KG1 (cell line): ENCODE measurements at regions not wholly inside any gene's neighbourhood (a gene's known extent, or its start where the extent isn't known, plus 50 kb on each side); places are given as distances from the start of the nearest gene placed in this dataset.
"Not testable (repeated sequence)": the region's sequence is repeated elsewhere in the genome, so short reads cannot be mapped to it uniquely, and the experiment has no call there.

Experiments used
- DNase-seq: peaks from one replicate; lab custom pipeline; 2025; lab: John Stamatoyannopoulos, UW

- DNase-seq, result no peak
Observed at GRCh38 chr14:98192946-98193345, 1079.1 kb downstream of the BCL11B start.

DNA sequence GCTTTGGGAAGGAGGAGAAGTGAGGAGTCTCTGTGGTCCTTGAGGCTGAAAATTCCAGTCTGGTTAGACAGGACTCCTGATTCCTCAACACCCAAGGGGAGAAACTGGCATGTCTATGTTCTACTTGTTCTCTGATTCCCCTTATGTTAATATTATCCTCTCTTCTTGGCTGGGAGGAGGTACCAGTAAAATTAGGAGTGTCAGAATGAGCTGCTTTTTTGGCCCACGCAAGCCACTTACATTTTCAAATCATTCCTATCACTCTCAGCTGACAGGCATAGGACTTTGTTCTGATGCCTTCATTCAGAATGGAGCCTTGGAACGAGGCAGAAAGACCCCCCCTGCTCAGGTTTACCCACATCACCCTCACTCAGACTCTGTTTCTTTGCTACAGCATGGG lies 1077.2 kb downstream of the BCL11B start:
- DNase-seq, result no peak

- DNase-seq, result no peak
Observed at GRCh38 chr14:98195256-98195655, 1076.7 kb downstream of the BCL11B start.

GRCh38 chr14:98197933-98198332 lies 1074.1 kb downstream of the BCL11B start:
- DNase-seq, result no peak

GRCh38 chr14:98198385-98198784 lies 1073.6 kb downstream of the BCL11B start:
- no peak for DNase-seq

DNA sequence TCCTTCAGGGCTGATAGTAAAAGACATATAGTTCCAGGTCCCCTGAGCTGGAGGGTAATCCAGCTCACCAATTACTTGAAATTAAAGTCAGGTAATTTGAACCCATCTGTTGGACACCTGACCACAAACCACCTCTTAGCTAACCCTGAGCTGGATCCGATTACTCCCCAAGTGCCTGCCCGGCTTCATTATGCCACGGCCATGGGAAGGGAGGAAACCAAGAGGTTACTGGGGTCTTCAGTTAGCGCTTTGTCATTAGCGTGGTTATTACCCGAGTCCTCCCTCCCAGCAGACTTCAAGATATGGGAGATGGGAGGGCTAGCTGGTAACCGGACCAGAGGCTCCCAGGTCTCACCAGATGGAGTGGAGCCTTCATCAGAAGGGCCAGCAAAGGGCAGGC lies 1071.4 kb downstream of the BCL11B start:
- no peak for DNase-seq

- no peak for DNase-seq
Observed at GRCh38 chr14:98203421-98203820, 1068.6 kb downstream of the BCL11B start.

DNA sequence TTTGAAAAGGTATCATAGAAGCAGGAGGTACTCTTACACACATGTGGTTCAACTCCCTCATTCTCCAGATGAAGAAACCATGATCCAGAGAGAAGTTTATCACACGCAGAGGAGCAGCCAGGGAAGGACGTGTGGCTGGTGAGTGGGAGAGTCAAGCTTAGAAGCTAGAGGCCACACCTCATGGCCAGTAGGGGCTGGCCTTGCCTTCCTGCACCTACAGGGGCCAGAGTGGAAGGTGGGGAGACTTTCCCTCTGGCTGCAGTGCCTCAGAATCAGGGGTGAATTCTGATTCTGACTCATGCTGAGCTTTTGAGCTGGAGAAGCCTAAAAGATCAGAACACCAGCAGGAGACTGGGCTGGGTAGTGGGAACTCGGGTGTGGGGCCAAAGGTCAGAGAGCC lies 1067.9 kb downstream of the BCL11B start:
- no peak for DNase-seq

DNA sequence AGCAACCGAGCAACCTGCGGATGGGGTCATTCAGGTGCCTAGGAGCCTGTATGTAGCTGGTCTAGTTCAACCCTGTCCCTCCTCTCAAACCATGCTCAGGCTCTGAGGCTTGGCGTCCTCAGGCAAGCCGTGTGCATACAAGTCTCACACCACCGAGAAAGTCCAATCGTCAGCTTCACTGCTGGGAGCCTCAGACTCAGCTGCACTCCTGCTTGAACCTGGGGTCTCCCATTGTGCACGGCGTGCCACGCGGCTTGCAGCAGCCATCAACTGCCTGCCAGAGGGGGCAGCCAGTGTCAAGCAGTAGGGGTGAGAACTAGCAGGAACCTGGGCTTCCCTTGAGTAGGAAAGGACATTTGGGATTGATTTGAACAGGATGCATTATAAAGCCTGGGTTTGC lies 1064.6 kb downstream of the BCL11B start:
- DNase-seq, result no peak

DNA sequence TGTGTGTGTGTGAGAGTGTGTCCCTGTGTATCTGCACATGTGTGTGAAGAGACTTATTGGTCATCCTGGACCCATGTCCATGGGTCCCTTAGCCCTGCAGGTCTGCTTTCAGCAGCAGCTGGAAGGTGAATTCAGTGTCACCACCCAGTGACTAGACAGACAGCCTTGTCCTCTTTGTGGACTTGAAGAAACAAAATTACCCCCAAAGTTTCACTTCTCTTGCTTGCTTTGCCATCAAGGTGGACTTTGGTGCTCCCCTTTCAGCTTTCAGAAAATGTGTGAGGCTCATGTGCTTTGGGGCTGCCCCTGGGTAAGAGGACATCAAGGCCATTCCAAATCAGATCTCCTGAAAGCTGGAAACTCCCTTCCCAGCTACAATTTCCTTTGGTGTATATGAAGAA lies 1063.8 kb downstream of the BCL11B start:
- no peak for DNase-seq

DNA sequence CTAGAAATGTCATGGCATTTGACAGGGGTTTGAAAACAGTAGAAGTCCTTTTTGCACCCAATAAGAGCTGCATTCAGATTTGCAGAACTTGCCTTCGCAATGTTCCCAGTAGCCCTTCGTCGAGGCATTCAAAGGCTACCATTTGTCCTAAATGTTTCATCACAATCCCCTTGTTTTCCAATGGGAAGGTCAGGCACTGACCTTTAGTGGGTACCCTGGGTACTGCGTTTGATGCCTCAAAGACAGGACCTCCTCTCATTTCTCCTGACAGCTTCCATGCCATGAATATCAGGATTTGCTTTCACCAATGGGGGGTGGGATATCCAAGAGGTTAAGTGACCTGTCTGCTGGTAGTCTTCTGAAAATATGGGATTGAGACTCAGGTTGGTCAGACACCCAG lies 1063.1 kb downstream of the BCL11B start:
- DNase-seq, result no peak

DNA sequence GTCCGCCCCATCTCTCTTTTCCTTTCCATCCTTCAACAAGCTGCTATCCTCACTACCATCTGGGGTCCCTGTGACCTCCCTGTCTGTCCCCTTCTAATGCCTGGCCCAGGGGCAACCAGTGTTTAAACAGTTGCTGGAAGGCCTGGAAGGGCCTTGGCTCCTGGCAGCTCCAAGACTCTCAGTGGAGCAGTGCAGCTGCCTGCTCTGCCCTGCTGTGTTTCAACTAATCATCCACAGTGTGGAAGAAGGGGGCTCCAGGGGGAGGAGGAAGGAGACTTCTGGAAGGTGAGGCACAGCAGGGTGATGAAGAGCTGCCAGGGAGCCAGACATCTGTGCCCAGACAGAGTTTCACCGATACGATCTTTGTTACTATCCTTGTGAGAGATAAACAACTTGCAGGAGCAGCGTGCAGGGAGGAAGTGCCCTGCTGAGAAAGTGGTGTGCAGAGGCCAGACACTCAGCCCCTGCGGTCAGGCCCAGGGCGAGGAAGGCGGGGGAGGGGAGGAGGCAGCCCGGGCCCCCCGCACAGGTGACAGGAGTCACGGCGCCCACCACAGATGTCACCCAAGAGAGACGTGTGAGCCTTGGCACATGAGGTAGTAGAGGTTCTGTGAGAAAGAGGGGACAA lies 1061.8 kb downstream of the BCL11B start:
- no peak for DNase-seq

- DNase-seq, result no peak
Observed at GRCh38 chr14:98217530-98217929, 1054.5 kb downstream of the BCL11B start.

DNA sequence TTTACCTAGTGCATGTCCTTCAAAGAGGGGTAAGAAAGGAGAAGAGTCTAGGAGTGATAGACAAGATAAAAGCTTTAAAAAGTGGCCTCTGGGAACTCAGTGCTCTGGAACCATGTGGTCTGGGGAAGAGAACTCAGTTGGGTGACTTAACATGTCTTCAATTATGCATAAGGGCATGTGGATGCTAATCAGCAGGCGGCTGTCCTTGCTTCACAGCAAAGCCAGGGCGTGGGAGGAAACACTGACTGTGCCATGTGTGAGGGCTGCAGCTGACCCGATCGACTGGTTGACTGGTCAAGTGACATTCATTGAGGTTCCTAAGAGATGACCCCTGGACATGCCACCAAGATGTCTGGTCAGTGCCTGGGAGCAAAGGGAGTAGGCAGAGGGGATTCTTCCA lies 1053.8 kb downstream of the BCL11B start:
- no peak for DNase-seq

GRCh38 chr14:98219638-98220037 lies 1052.4 kb downstream of the BCL11B start:
- DNase-seq, result no peak

DNA sequence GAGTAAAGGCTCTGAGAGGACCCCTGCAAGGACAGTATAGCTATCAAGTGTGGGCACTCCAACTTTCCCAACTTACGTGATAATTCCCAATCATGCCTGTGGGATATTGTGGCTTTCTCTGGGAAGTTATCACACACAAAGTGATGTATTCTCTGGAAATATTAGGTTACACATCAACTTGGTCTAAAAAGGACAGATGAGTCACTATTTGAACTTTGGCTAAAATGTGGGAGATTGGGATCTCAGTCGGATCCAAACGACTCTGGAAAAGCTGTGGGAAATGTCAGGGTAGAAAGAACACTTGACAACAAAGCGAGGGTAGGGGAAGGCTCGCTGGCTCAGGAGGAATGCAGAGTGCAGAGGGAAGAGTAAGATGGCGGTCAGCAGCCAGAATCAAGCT lies 1048.9 kb downstream of the BCL11B start:
- DNase-seq, result no peak

DNA sequence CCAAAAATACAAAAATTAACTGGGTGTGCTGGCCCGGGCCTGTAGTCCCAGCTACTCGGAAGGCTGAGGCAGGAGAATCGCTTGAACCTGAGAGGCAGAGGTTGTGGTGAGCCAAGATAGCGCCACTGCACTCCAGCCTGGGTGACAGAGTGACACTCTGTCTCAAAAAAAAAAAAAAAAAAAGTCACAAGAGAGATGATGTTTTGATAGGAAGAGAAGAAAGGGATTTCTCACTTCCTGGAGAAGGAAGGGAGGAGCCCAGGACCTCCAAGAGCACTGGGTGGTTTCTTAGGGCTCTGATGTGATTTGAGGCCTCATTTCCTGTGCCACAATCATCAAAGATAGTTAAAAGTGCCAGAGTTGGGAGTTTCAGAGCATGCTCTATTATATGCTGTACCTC lies 1048.3 kb downstream of the BCL11B start:
- DNase-seq, result not testable (repeated sequence)

DNA sequence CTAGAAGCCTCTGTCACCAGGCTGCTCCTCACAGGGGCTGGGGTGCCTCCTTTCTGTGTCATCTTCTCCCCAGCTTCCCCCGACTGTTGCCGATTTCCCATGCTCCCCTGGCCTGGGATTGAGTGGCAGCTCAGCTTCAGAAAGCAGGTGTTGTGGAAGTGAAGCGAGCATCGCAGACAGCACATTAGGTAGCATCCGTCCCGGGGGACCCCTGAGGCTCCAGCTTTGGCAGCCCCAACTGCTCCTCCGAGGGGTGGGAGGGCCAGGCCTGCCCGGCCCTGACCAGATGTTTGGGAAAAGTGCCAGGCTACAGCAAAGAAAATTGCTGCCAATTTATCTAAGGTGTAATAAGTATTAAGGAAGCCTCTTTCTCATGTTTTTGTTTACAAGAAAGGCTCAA lies 1045.6 kb downstream of the BCL11B start:
- no peak for DNase-seq

- DNase-seq, result no peak
Observed at GRCh38 chr14:98227000-98227726, 1044.8 kb downstream of the BCL11B start.

DNA sequence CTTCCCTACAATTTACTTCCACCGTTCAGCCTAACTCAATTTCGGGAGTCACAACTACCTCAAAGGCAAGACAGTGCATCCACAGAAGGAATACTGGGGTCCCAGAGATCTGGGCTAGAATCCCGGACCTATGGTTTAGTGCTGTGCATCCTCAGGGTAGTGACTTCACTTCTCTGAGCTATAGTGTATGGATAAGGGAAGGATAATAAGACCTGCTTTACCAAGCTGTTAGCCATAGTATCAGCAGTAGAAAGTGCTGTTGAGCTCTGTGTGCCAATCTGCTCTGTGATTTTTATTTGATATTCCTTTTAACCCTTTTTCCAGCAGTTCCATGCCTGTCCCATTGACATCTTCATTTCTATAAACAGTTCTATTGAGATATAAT lies 1044.3 kb downstream of the BCL11B start:
- no peak for DNase-seq

GRCh38 chr14:98229656-98230366 lies 1042.2 kb downstream of the BCL11B start:
- DNase-seq, result no peak

DNA sequence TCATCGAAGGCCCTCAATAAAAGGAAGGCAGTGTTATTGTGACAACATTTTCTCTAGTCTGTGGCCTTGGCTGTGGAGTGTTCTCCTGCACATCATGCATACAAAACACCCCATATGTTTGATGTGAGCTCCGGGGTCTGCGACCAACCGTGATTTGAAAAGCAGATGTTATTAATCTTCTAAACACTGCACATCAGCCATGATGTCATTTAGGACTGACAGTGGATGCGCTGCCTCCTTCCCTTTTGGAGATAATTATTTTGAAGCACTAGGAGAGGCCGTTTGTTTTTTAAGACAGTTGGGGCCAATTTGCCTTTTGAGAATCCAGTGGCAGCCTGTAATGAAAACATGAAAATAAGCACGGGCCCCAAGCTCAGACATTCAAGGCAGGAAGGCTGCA lies 1041.6 kb downstream of the BCL11B start:
- DNase-seq, result no peak

DNA sequence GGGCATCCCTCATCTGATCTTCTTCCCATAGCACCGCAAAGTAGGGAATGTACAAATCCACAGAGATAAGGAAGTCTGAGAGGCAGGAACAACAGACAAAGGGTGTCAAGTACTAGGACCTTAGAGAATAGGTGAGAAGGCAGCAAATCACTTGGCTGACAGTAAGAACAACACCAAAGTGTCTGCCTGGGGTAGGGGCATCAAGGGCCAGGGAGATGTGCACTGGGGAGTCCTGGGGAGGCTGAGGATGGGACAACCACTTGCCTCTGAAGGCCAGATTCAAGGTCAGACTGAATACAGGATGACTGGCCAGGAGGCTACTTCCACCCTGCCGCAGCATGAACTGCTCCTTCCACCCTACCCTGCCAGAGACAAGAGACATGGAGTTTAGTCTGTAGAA lies 1040.8 kb downstream of the BCL11B start:
- no peak for DNase-seq
